GM04503 (cell line): ENCODE measurements at regions not wholly inside any gene's neighbourhood (a gene's known extent, or its start where the extent isn't known, plus 50 kb on each side); places are given as distances from the start of the nearest gene placed in this dataset.
"Not testable (repeated sequence)": the region's sequence is repeated elsewhere in the genome, so short reads cannot be mapped to it uniquely, and the experiment has no call there.

Experiments
- DNase-seq: peaks from one replicate; pipeline ENCODE4 v3.0.0-alpha.2; 2012; ENCODE audit warnings: low read depth

GRCh38 chr15:100767001-100767825 lies 112.4 kb upstream of the ALDH1A3 start:
- no peak for DNase-seq

- DNase-seq: no peak
These were observed 111.1 kb upstream of the ALDH1A3 start for GRCh38 chr15:100768501-100768931.

GRCh38 chr15:100769043-100769974 lies 110.3 kb upstream of the ALDH1A3 start:
- DNase-seq: no peak

GRCh38 chr15:100769975-100770340 lies 109.7 kb upstream of the ALDH1A3 start:
- no peak for DNase-seq

- DNase-seq: no peak
These were observed 108.7 kb upstream of the ALDH1A3 start for GRCh38 chr15:100770661-100771584.

- DNase-seq: no peak
These were observed 107.9 kb upstream of the ALDH1A3 start for GRCh38 chr15:100771746-100772145.

- no peak for DNase-seq
These were observed 107.2 kb upstream of the ALDH1A3 start for GRCh38 chr15:100772478-100772877.

GRCh38 chr15:100772892-100773520 lies 106.6 kb upstream of the ALDH1A3 start:
- no peak for DNase-seq

- DNase-seq: not testable (repeated sequence)
These were observed 105.6 kb upstream of the ALDH1A3 start for GRCh38 chr15:100774044-100774443.

- no peak for DNase-seq
These were observed 103.9 kb upstream of the ALDH1A3 start for GRCh38 chr15:100775581-100776185.

GRCh38 chr15:100777821-100778220 lies 101.8 kb upstream of the ALDH1A3 start:
- DNase-seq: no peak

GRCh38 chr15:100778831-100779288 lies 100.8 kb upstream of the ALDH1A3 start:
- DNase-seq: no peak

GRCh38 chr15:100779331-100780207 lies 100.1 kb upstream of the ALDH1A3 start:
- no peak for DNase-seq

- no peak for DNase-seq
These were observed 99.3 kb upstream of the ALDH1A3 start for GRCh38 chr15:100780208-100780800.

- DNase-seq: no peak
These were observed 98.3 kb upstream of the ALDH1A3 start for GRCh38 chr15:100781061-100781960.

- DNase-seq: no peak
These were observed 97.6 kb upstream of the ALDH1A3 start for GRCh38 chr15:100781961-100782530.

- DNase-seq: no peak
These were observed 96.3 kb upstream of the ALDH1A3 start for GRCh38 chr15:100783291-100783690.
